ENCODE measurements at regions not wholly inside any gene's neighbourhood (a gene's known extent, or its start where the extent isn't known, plus 50 kb on each side); places are given as distances from the start of the nearest gene placed in this dataset.

- H3K36me3 ChIP-seq (ENCODE audit: control insufficient read depth, insufficient read depth, low read length): no peaks in the 10 kb centered on the region
- no peak overlapping the region for H2BK5ac ChIP-seq (ENCODE audit: low read depth, low read length, poor library complexity, severe bottlenecking)
- no peak overlapping the region for H3K18ac ChIP-seq (ENCODE audit: low read depth, low read length)
- dilution Hi-C loops (cut with HindIII; ENCODE audit: low sequenced_read_pairs, unreplicated experiment): no loop called here
- TF ChIP-seq MXI1 (IDR thresholded peaks at IDR 0.05; ENCODE audit: borderline replicate concordance, low read depth, low read length): no peak
- no peak for TF ChIP-seq RFX5 (IDR thresholded peaks at IDR 0.05; ENCODE audit: low read depth, low read length)
- TF ChIP-seq RAD21 (IDR thresholded peaks at IDR 0.05; ENCODE audit: low read length): no peak
- no peak for TF ChIP-seq NFE2L2 (IDR thresholded peaks at IDR 0.05; ENCODE audit: low read depth, low read length)
- TF ChIP-seq RCOR1 (IDR thresholded peaks at IDR 0.05; ENCODE audit: insufficient replicate concordance, low read length): no peak
- TF ChIP-seq SMC3 (IDR thresholded peaks at IDR 0.05; ENCODE audit: low read depth, low read length): no peak
- TF ChIP-seq CHD1 (IDR thresholded peaks at IDR 0.05; ENCODE audit: low read depth, low read length): no peak
- TF ChIP-seq MAFK (IDR thresholded peaks at IDR 0.05; ENCODE audit: low read depth, low read length): no peak
- TF ChIP-seq CEBPB (IDR thresholded peaks at IDR 0.05; ENCODE audit: low read depth, low read length): no peak
- TF ChIP-seq, protein P1, sequence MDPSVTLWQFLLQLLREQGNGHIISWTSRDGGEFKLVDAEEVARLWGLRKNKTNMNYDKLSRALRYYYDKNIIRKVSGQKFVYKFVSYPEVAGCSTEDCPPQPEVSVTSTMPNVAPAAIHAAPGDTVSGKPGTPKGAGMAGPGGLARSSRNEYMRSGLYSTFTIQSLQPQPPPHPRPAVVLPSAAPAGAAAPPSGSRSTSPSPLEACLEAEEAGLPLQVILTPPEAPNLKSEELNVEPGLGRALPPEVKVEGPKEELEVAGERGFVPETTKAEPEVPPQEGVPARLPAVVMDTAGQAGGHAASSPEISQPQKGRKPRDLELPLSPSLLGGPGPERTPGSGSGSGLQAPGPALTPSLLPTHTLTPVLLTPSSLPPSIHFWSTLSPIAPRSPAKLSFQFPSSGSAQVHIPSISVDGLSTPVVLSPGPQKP (IDR thresholded peaks at IDR 0.05; ENCODE audit: borderline replicate concordance, low read depth, low read length): no peak
- TF ChIP-seq POLR2A (IDR thresholded peaks at IDR 0.05; ENCODE audit: low read depth, low read length): no peak
- TF ChIP-seq CTCF (conservative IDR thresholded peaks at IDR 0.05; ENCODE audit: low read depth, low read length): no peak
- TF ChIP-seq BHLHE40 (IDR thresholded peaks at IDR 0.05; ENCODE audit: low read depth, low read length): no peak
- no peak for TF ChIP-seq FOS (IDR thresholded peaks at IDR 0.05; ENCODE audit: low read depth, low read length)
- no peak overlapping the region for H3K4ac ChIP-seq (ENCODE audit: low read depth, low read length)
- H3K27ac ChIP-seq (ENCODE audit: insufficient read depth, low read length): no peak overlapping the region
- no peak overlapping the region for H3K9ac ChIP-seq (ENCODE audit: low read depth, low read length)
- H3K9me1 ChIP-seq (ENCODE audit: insufficient read depth, low read length): no peaks in the 10 kb centered on the region
- H3K23ac ChIP-seq (ENCODE audit: low read depth, low read length): no peak overlapping the region
- H3K14ac ChIP-seq (replicated peaks; ENCODE audit: low read depth, low read length): no peak overlapping the region
- ChIA-PET POLR2A (ENCODE audit: unreplicated experiment) (no interaction called here), CTCF (no interaction called here)
- no peak for ATAC-seq (ENCODE audit: low read depth)
- H4K8ac ChIP-seq (ENCODE audit: low read depth in 2 of 2, low read length in 2 of 2): no peak overlapping the region
- no peak overlapping the region for H2BK15ac ChIP-seq (ENCODE audit: low read depth, low read length)
- H3K4me3 ChIP-seq (ENCODE audit: insufficient read depth, low read depth, low read length): no peak overlapping the region
- H3K79me1 ChIP-seq (ENCODE audit: low read depth in 1 of 2, low read length in 2 of 2): no peaks in the 10 kb centered on the region
- no peak overlapping the region for H3K4me2 ChIP-seq (ENCODE audit: low read depth, low read length)
- no peak overlapping the region for H2AK5ac ChIP-seq (ENCODE audit: low read depth, low read length)
- H4K20me1 ChIP-seq (ENCODE audit: insufficient read depth, low read length): no peaks in the 10 kb centered on the region
- in situ Hi-C loops (cut with MboI; ENCODE audit: low sequenced_read_pairs): loop anchor here (25.0 kb wide), 1 partner anchor 1223 kb away; no protein-coding TSS in a partner anchor
- H3K27me3 ChIP-seq (ENCODE audit: control insufficient read depth, insufficient read depth, low read length): no peaks in the 10 kb centered on the region
- no peak for DNase-seq
- no peaks in the 10 kb centered on the region for H3K9me3 ChIP-seq (ENCODE audit: control insufficient read depth, insufficient read depth, low read length)
- H2AK9ac ChIP-seq (replicated peaks; ENCODE audit: low read depth, low read length, poor library complexity): no peak overlapping the region
- H2BK20ac ChIP-seq (ENCODE audit: low read depth, low read length): no peak overlapping the region
- no peak overlapping the region for H2BK120ac ChIP-seq (ENCODE audit: low read depth, low read length)
- H3K56ac ChIP-seq (ENCODE audit: extremely low read depth, insufficient read depth, low read length): no peak overlapping the region
- no peak overlapping the region for H4K5ac ChIP-seq (ENCODE audit: low read depth, low read length)
- intact Hi-C loops (cut with micrococcal nuclease): no loop called here
- WGBS, 2 experiments (ENCODE audit: extremely low coverage in 2 of 2, insufficient read length in 1 of 2): no CpG with 5 or more reads among the region's 3 CpGs
- BruUV-seq (replicated peaks): no TSS peak
- no peaks in the 10 kb centered on the region for H3K4me1 ChIP-seq (ENCODE audit: control insufficient read depth, insufficient read depth, low read length)
- no peak overlapping the region for H2AFZ ChIP-seq (replicated peaks; ENCODE audit: low read length, poor library complexity)
- H4K91ac ChIP-seq (ENCODE audit: insufficient read depth, low read depth, low read length): no peak overlapping the region
Observed at GRCh38 chr3:86739244-86739643, 251.7 kb downstream of the VGLL3 start.
